Ascending aorta (tissue), 2 donors: ENCODE measurements at regions not wholly inside any gene's neighbourhood (a gene's known extent, or its start where the extent isn't known, plus 50 kb on each side); places are given as distances from the start of the nearest gene placed in this dataset.

Experiments used
- DNase-seq, 2 donors: peaks; one replicate each; pipeline ENCODE4 v3.0.0-alpha.2; 2019; ENCODE audit warnings: low spot score in 2 of 2
- H3K27ac ChIP-seq, 2 donors: fragments of 200-600 bp; sonication (generic); one replicate each; pipeline ENCODE4 v1.5.1; 2016 to 2017; ENCODE audit warnings: mild to moderate bottlenecking in 1 of 2
- H3K27me3 ChIP-seq: fragments of 200-600 bp; sonication (generic); one replicate; pipeline ENCODE4 v1.5.1; 2017
- H3K36me3 ChIP-seq, 2 donors: fragments of 200-600 bp; sonication (generic); one replicate each; pipeline ENCODE4 v1.5.1; 2016
- H3K4me1 ChIP-seq, 2 donors: fragments of 200-600 bp; sonication (generic); one replicate each; pipeline ENCODE4 v1.5.1; 2016 to 2017; ENCODE audit warnings: mild to moderate bottlenecking in 1 of 2
- H3K4me3 ChIP-seq, 2 donors: fragments of 200-600 bp; sonication (generic); one replicate each; pipeline ENCODE4 v1.5.1; 2016 to 2017; ENCODE audit warnings: mild to moderate bottlenecking in 1 of 2
- H3K9me3 ChIP-seq, 2 donors: fragments of 200-600 bp; sonication (generic); one replicate each; pipeline ENCODE4 v1.5.1; 2016
- intact Hi-C: fragments of 100-400 bp; cut with DNase I; formaldehyde crosslinking; loops from one replicate; pipeline ENCODE4 v1.15.1; 2023
- TF ChIP-seq, protein P1 (sequence below), 3 experiments: fragments of 200-600 bp in 2 of 3; fragments of 450-650 bp in 1 of 3; sonication (generic) in 2 of 3; IDR thresholded peaks; one replicate each; pipeline ENCODE4 v1.5.1; 2016 to 2019; ENCODE audit warnings: antibody characterized with exemption in 3 of 3, mild to moderate bottlenecking in 1 of 3, moderate library complexity in 1 of 3

DNA sequence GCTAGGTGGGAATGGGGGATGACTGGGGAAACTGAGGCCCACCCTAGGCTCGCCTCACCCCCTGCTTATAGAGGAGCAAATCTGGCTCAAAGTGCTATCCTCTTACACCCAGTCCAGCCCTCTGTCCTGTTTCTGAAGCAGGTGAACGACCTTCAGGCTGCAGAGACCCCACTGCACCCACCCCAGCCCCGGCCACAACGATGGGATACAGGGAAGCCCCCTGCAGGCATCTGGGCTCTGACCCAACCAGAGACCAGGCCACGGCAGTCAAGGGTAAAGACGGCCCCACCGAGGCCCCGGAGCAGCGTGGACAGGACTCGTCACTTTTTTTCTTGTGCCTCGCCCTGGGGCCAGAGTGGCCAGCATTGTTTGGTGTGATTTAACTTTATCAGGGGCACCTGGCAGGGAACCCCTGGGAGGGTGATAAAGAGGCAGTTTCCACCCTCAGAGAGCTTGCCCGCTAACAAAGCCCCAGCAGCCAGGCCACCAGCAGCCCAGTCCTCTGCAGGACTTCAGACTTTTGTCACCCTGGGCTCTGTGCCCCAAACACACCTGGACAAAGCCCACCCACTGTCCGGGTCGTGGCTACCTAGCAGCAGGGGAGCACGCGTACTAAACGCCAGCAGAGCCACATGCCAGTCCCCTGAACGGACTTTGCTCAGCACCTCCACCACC lies 612.6 kb downstream of the TBC1D22A start:
- Histone ChIP-seq H3K36me3 (no peaks in the 10 kb centered on the region), H3K27ac (no peak overlapping the region), H3K4me3 (no peak overlapping the region), H3K9me3 (no peaks in the 10 kb centered on the region), H3K4me1 (no peaks in the 10 kb centered on the region), H3K27me3 (no peaks in the 10 kb centered on the region)
- intact Hi-C loops = no loop called here
- DNase-seq = peak in 1 of 2 donors; percentile 40
- TF ChIP-seq, protein P1, sequence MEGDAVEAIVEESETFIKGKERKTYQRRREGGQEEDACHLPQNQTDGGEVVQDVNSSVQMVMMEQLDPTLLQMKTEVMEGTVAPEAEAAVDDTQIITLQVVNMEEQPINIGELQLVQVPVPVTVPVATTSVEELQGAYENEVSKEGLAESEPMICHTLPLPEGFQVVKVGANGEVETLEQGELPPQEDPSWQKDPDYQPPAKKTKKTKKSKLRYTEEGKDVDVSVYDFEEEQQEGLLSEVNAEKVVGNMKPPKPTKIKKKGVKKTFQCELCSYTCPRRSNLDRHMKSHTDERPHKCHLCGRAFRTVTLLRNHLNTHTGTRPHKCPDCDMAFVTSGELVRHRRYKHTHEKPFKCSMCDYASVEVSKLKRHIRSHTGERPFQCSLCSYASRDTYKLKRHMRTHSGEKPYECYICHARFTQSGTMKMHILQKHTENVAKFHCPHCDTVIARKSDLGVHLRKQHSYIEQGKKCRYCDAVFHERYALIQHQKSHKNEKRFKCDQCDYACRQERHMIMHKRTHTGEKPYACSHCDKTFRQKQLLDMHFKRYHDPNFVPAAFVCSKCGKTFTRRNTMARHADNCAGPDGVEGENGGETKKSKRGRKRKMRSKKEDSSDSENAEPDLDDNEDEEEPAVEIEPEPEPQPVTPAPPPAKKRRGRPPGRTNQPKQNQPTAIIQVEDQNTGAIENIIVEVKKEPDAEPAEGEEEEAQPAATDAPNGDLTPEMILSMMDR (IDR thresholded peaks at IDR 0.05) = no peak

DNA sequence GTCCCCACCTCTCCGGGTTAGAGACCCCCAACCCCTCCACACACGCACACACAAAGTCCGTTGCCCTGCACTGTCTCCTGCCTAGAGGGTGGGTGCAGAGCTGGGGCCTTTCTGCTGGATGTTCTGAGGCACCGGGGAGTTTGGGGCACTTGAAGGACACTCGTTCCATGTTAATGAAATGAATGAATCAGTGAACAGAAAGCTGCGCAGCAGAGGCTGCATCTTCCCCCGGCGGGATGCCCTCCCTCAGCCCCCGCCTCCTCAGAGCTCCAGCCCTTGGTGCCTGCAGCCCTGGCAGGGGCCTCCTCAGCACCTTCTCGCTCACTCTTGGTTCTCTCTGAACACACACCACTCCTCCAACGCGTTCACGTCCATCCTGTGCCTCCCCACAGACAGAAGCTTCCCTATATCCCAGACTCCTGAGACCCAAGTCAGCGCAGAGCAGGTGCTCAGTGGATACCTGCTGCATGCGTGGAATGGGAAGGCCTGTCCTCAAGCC lies 611.9 kb downstream of the TBC1D22A start:
- TF ChIP-seq, protein P1 (IDR thresholded peaks at IDR 0.05) = no peak
- no peaks in the 10 kb centered on the region for H3K27me3 ChIP-seq
- H3K36me3 ChIP-seq = no peaks in the 10 kb centered on the region
- intact Hi-C loops = no loop called here
- H3K4me1 ChIP-seq = no peaks in the 10 kb centered on the region
- DNase-seq = peak in 1 of 2 donors; percentile 41
- H3K4me3 ChIP-seq = no peak overlapping the region
- H3K9me3 ChIP-seq = no peaks in the 10 kb centered on the region
- H3K27ac ChIP-seq = no peak overlapping the region

DNA sequence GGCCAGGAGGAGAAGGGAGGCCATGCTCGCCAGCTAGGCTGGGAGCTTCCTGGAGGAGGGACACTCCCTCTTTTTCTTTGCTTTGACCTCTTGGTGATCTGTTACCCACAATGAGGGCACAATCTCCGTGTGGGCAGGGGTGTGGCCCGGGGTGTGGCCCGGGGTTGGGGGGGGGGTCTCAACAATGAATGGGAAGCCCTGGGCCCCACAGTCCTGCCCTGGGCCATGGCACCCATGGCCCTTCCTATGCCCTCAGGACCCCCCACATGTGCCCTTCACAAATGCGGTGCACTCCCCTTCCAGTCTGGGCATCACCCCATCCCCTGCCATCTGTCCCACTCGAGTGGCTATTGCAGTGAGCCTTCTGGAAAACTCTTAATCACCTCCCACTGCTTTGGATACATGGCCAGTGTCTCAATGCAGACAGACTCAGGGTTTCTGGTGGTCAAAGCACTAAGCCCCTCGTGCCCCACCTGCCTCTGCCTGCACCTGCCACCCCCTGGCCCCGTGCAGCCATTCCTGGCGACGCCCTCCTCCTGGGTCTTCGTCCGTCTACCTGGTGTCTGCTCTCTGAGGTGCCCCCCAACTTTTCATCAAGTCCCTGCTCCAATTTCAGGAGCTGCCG lies 611.3 kb downstream of the TBC1D22A start:
- Histone ChIP-seq H3K4me1 (no peaks in the 10 kb centered on the region), H3K27ac (no peak overlapping the region), H3K36me3 (no peaks in the 10 kb centered on the region), H3K9me3 (no peaks in the 10 kb centered on the region), H3K4me3 (no peak overlapping the region), H3K27me3 (no peaks in the 10 kb centered on the region)
- TF ChIP-seq, protein P1 (IDR thresholded peaks at IDR 0.05) = no peak
- intact Hi-C loops = no loop called here
- DNase-seq = peak in 1 of 2 donors; percentile 35

DNA sequence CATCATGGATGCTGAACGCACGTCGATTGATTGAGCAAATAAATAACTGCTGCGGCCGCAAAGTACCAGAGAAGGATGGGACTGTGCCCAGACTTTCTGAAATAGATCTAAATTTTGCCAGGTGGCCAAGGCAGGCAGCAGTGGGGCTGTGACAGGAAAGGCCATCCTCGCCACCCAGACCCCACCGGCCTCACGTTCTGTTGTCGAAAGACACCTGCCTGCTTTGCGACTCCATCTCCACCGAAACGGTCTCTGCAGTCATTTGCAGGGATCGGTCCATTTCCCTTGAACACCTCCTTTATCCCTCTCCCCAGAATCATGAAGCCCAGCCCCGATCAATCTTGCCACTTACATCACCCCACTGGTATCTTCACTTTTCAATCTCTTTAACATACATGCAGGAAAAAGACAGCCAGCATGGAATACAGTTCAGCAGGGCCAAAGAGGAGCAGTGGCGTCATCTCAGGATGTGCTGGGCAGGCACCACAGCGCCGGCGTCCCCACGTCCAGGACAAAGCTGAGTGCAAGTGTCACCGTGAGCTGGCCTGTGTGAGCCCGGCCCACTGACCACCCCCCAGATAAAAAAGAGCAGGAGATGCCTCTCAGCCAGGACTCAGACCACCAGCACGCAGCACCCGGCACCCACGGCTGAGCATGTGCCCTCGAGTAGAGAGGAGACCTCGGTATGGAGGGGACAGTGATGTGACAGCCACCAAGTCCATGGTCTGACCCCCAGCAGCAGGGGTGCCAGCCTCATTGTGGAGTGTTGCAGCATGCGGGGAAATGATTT lies 610.3 kb downstream of the TBC1D22A start:
- Histone ChIP-seq H3K27me3 (no peaks in the 10 kb centered on the region), H3K27ac (no peak overlapping the region), H3K4me3 (no peak overlapping the region), H3K36me3 (no peaks in the 10 kb centered on the region), H3K9me3 (no peaks in the 10 kb centered on the region), H3K4me1 (no peaks in the 10 kb centered on the region)
- TF ChIP-seq, protein P1 (IDR thresholded peaks at IDR 0.05) = no peak
- intact Hi-C loops = no loop called here
- peak in 1 of 2 donors; percentile 31 for DNase-seq

DNA sequence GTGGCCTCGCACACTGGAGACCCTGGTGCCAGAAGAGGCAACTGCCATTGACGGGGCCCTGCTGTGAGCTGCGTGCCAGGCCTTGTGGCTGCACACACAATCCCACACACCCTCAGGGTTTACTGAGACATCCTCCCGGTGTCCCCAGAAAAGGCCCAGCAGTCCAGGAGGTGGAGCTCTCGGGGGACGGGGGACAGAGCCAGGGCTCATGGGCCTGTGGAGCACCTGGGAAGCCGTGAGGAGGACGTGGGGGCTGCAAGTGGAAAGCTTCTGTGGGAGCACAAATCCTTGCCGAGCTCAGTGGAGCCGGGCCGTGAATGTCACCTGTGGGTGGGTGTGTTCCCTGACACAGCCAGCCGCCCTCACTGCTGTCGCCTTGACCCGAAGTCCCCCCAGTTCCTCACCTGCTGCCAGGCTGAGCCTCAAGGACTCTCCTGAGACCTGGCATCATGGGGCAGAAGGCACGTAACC lies 609.7 kb downstream of the TBC1D22A start:
- DNase-seq = peak in 1 of 2 donors; percentile 50
- Histone ChIP-seq H3K4me1 (no peaks in the 10 kb centered on the region), H3K36me3 (no peaks in the 10 kb centered on the region), H3K27ac (no peak overlapping the region), H3K4me3 (no peak overlapping the region), H3K9me3 (no peaks in the 10 kb centered on the region), H3K27me3 (no peaks in the 10 kb centered on the region)
- intact Hi-C loops = no loop called here
- TF ChIP-seq, protein P1 (IDR thresholded peaks at IDR 0.05) = no peak
